ENCODE measurements at regions not wholly inside any gene's neighbourhood (a gene's known extent, or its start where the extent isn't known, plus 50 kb on each side); places are given as distances from the start of the nearest gene placed in this dataset.

DNA sequence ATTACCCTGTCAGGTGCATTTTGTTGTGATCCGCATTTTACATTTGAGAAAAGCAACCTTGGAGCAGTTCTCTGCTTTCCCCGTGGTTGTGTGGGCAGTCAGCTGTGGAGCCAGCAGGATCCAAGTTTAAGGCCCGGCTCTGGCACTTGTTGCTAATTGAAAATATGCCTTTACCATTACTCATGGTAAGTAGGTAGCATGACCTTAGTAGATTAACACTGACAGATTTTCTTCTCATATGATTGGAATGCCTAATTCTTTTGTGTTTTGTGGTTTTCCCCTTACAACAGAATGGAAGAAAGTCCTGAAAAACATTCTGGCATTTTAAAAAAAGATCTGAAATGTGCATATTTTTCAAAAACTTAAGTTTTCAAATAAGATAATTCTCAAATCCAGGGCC, 246.5 kb upstream of the LRRN1 start:
- no peak for TF ChIP-seq POLR2A (IDR thresholded peaks at IDR 0.05; ENCODE audit: low read length)
- no peak for TF ChIP-seq GATA1 (IDR thresholded peaks at IDR 0.05; ENCODE audit: low read depth, low read length)
